GM06990 (cell line): ENCODE measurements at regions not wholly inside any gene's neighbourhood (a gene's known extent, or its start where the extent isn't known, plus 50 kb on each side); places are given as distances from the start of the nearest gene placed in this dataset.
"Not testable (repeated sequence)": the region's sequence is repeated elsewhere in the genome, so short reads cannot be mapped to it uniquely, and the experiment has no call there.

Experiments
- DNase-seq: peaks from one replicate; pipeline ENCODE4 v3.0.0-alpha.2; 2011; ENCODE audit not compliant: insufficient read length; ENCODE audit errors: extremely low read depth
- H3K27me3 ChIP-seq: replicated peaks from 2 replicates; pipeline ENCODE4 v1.6.0; 2011; ENCODE audit warnings: low read length; ENCODE audit not compliant: control insufficient read depth, insufficient read depth
- H3K36me3 ChIP-seq: 2 replicates; pipeline ENCODE4 v1.5.1; 2011; ENCODE audit warnings: low read length; ENCODE audit not compliant: control insufficient read depth, insufficient read depth
- H3K4me3 ChIP-seq: replicated peaks from 2 replicates; pipeline ENCODE4 v1.5.1; 2011; ENCODE audit warnings: low read depth, mild to moderate bottlenecking, control low read depth, low read length
- TF ChIP-seq, protein P1 (sequence below): IDR thresholded peaks from 2 replicates; pipeline ENCODE4 v1.5.1; 2011; ENCODE audit warnings: low read length, control low read depth, mild to moderate bottlenecking, inconsistent platforms; ENCODE audit not compliant: insufficient read depth, poor library complexity, severe bottlenecking

DNA sequence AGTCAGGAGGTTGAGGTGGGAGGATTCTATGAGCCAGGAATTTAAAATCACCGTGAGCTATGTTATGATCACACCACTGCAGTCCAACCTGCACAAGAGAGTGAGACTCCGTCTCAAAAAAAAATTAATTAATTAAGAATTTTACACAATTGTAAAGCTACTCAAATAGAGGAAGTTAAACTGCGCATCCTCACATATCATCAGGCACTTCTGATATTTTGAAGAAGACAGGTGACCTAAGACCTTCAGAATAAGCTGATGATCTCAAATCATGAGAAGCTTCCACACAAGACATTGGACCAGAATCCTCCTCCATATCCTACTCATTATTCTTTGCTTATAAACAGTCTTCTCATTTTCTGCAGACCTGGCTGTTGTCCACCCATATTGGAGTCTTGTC lies 800.9 kb downstream of the TMEM121 start:
- no peaks in the 10 kb centered on the region for H3K27me3 ChIP-seq
- no peaks in the 10 kb centered on the region for H3K36me3 ChIP-seq
- TF ChIP-seq, protein P1, sequence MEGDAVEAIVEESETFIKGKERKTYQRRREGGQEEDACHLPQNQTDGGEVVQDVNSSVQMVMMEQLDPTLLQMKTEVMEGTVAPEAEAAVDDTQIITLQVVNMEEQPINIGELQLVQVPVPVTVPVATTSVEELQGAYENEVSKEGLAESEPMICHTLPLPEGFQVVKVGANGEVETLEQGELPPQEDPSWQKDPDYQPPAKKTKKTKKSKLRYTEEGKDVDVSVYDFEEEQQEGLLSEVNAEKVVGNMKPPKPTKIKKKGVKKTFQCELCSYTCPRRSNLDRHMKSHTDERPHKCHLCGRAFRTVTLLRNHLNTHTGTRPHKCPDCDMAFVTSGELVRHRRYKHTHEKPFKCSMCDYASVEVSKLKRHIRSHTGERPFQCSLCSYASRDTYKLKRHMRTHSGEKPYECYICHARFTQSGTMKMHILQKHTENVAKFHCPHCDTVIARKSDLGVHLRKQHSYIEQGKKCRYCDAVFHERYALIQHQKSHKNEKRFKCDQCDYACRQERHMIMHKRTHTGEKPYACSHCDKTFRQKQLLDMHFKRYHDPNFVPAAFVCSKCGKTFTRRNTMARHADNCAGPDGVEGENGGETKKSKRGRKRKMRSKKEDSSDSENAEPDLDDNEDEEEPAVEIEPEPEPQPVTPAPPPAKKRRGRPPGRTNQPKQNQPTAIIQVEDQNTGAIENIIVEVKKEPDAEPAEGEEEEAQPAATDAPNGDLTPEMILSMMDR, result no peak
- DNase-seq, result no peak
- no peak overlapping the region for H3K4me3 ChIP-seq

GRCh38 chr14:106327702-106328353 lies 801.4 kb downstream of the TMEM121 start:
- not testable (repeated sequence) for H3K27me3 ChIP-seq, H3K36me3 ChIP-seq, H3K4me3 ChIP-seq, DNase-seq

- not testable (repeated sequence) for H3K27me3 ChIP-seq, H3K36me3 ChIP-seq, DNase-seq, H3K4me3 ChIP-seq
Measured at GRCh38 chr14:106329243-106329642, 802.9 kb downstream of the TMEM121 start.

GRCh38 chr14:106329987-106330774 lies 803.8 kb downstream of the TMEM121 start:
- H3K4me3 ChIP-seq, H3K36me3 ChIP-seq, H3K27me3 ChIP-seq, DNase-seq: not testable (repeated sequence)

DNA sequence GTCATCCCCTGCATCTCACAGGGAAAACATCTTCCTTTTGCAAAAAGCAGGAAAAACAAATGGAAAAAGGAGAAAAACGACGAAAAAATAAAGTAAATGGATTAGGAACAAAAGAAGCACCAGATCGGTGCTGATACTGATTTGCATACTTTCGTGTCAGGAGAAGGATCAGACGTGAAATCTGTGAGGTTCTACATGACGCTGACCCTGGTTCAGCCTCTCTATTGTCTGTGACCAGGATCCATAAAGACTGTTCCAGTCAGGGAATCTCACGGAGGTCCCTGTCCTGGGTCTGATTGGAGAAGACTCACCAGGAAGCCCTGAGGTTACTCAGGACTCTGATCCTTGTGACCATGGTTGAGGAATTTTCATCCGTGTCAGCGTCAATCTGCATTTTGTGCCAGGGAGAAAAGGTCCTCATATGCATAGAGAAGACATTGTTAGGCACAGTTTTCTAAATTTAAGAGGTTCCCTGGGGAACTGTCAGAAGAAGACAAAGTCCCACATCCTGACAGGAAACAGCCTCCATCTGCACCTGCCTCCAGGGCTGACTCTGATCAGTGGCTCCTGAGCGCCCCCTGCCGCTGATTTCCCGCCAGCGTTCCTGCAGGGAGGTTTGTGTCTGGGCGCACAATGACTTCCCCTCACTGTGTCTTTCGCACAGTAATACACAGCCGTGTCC lies 808.2 kb downstream of the TMEM121 start:
- peak overlapping the region; percentile 39 for H3K4me3 ChIP-seq
- TF ChIP-seq, protein P1, result peak; percentile 59
- H3K36me3 ChIP-seq, H3K27me3 ChIP-seq: not testable (repeated sequence)
- peak; percentile 66 for DNase-seq

- H3K4me3 ChIP-seq, DNase-seq, H3K36me3 ChIP-seq, H3K27me3 ChIP-seq: not testable (repeated sequence)
Measured at GRCh38 chr14:106335110-106335429, 808.7 kb downstream of the TMEM121 start.

GRCh38 chr14:106338775-106339174 lies 812.4 kb downstream of the TMEM121 start:
- H3K4me3 ChIP-seq, H3K36me3 ChIP-seq, DNase-seq, H3K27me3 ChIP-seq: not testable (repeated sequence)

DNA sequence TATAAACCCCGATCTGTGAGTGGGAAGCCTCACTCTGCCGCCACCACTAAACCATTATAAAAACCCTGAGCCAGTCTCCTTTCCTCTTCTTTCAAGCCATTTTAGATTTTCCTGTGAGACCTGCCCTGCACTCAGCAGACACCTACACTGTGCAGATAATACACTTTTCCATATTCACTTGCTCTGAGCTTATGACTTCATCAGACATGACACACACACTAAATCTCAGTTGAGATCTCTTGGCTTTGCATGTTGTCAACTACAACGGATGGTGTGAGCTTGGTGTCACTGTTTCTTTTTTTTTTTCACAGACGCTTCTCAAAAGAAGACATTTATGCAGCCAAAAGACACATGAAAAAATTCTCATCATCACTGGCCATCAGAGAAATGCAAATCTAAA lies 814.3 kb downstream of the TMEM121 start:
- H3K4me3 ChIP-seq, H3K36me3 ChIP-seq, H3K27me3 ChIP-seq, DNase-seq: not testable (repeated sequence)

DNA sequence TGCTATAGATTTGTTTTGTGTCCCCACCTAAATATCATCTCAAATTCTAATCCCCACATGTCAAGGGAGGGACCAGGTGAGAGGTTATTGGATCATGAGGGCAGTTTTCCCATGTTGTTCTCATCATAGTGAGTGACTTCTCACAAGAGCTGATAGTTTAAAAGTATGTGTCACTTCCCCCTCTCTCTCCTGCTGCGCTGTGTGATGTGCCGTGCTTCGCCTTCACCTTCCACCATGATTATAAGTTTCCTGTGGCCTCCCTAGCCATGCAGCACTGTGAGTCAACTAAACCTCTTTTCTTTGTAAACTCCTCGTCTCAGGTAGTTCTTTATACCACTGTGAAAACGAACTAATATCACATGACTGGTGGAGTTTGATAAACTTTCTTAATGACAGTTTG lies 814.8 kb downstream of the TMEM121 start:
- not testable (repeated sequence) for H3K4me3 ChIP-seq, H3K27me3 ChIP-seq, H3K36me3 ChIP-seq, DNase-seq
